ENCODE measurements at regions not wholly inside any gene's neighbourhood (a gene's known extent, or its start where the extent isn't known, plus 50 kb on each side); places are given as distances from the start of the nearest gene placed in this dataset.

DNA sequence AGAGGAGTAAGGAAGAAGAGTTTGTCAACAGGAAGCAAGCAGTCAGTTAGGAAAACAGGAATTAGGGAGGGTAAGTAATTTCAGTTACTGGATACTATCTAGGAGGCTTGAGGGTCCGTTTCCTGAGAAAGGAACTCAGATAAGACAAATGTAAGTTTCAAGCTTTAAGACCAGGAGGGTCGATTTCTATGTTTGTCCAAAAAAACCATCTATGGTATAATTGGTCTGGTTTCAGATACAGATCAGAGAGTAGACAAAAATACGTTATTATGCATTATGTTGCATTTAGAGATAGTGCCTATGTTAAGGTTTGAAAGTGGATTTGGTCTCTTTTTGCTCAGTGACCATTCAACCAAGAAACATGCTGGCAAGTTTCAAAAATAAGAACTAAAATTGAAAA, 789.6 kb upstream of the PCDH20 start:
- TF ChIP-seq, protein P1, sequence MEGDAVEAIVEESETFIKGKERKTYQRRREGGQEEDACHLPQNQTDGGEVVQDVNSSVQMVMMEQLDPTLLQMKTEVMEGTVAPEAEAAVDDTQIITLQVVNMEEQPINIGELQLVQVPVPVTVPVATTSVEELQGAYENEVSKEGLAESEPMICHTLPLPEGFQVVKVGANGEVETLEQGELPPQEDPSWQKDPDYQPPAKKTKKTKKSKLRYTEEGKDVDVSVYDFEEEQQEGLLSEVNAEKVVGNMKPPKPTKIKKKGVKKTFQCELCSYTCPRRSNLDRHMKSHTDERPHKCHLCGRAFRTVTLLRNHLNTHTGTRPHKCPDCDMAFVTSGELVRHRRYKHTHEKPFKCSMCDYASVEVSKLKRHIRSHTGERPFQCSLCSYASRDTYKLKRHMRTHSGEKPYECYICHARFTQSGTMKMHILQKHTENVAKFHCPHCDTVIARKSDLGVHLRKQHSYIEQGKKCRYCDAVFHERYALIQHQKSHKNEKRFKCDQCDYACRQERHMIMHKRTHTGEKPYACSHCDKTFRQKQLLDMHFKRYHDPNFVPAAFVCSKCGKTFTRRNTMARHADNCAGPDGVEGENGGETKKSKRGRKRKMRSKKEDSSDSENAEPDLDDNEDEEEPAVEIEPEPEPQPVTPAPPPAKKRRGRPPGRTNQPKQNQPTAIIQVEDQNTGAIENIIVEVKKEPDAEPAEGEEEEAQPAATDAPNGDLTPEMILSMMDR (IDR thresholded peaks at IDR 0.05 in 4 of 5, conservative IDR thresholded peaks at IDR 0.05 in 1 of 5), result no peak
- TF ChIP-seq POLR2A (IDR thresholded peaks at IDR 0.05), result no peak

Measured in gastrocnemius medialis (tissue), 4 donors.